ENCODE measurements at regions not wholly inside any gene's neighbourhood (a gene's known extent, or its start where the extent isn't known, plus 50 kb on each side); places are given as distances from the start of the nearest gene placed in this dataset.

DNA sequence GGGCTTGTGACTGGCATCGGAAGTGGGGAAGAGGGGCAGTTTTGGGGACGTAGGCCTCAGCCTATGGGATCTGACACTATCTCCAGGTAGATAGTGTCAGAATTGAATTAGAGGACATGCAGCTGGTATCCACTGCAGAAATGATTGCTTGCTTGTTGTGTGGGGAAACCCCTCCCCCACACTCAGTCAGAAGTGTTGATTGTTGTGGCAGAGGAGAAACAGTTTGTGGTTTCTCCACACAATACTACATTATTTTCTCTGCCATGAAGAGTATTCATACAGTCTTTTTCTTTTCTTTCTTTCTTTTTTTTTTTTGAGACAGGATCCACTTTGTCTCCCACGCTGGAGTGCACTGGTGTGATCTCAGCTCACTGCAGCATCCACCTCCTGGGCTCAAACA is 113.9 kb downstream of the ARRDC3 start:
- TF ChIP-seq, protein P1, sequence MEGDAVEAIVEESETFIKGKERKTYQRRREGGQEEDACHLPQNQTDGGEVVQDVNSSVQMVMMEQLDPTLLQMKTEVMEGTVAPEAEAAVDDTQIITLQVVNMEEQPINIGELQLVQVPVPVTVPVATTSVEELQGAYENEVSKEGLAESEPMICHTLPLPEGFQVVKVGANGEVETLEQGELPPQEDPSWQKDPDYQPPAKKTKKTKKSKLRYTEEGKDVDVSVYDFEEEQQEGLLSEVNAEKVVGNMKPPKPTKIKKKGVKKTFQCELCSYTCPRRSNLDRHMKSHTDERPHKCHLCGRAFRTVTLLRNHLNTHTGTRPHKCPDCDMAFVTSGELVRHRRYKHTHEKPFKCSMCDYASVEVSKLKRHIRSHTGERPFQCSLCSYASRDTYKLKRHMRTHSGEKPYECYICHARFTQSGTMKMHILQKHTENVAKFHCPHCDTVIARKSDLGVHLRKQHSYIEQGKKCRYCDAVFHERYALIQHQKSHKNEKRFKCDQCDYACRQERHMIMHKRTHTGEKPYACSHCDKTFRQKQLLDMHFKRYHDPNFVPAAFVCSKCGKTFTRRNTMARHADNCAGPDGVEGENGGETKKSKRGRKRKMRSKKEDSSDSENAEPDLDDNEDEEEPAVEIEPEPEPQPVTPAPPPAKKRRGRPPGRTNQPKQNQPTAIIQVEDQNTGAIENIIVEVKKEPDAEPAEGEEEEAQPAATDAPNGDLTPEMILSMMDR (conservative IDR thresholded peaks at IDR 0.05; ENCODE audit: low read length), result no peak
- TF ChIP-seq EZH2phosphoT487 (IDR thresholded peaks at IDR 0.05; ENCODE audit: borderline replicate concordance), result no peak
